NCI-H524 (cell line): ENCODE measurements at regions not wholly inside any gene's neighbourhood (a gene's known extent, or its start where the extent isn't known, plus 50 kb on each side); places are given as distances from the start of the nearest gene placed in this dataset.

Experiments used
- DNase-seq, 2 experiments: peaks; one replicate each; lab custom pipeline; 2025; lab: John Stamatoyannopoulos, UW

DNA sequence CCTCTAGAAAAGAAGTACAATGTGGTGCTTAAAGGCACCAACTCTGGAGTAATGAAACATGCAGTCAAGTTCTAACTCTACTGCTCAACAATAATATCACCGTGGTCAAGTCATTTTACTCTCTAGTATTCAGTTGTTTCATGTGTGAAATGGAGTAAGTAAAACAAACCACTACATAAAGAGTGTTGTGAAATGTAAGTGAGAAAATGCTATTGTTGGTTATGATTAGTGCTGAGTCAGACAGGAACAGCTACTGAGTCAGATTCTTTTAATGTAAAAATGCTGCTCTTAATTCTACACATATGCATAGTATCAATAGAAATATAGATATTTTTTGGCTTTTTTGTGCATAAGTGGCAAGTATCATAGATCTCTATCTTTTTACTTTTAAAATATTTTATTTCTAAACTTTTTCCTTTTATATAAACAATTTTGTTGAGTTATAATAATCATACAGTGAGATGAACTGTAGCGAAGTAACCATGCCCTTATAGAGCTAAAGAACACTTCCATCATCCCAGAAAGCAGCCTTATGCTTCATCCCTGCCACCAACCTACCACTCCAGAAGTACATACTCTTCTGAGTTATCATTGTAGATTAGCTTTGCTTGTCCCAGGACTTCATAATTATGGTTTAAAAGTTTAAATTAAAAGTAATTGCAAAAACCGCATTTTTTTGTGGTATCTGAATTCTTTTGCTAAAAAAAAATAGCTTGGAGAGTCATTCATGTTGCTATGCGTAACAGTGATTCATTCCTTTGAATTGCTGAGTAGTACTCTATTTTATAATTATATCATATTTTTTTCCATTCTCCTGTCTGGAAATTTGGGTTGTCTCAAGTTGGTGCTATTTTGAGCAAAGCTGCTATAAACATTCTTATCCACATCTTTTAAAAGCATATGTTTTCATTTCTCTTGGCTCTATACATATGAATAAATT lies 548.2 kb upstream of the CLINT1 start:
- no peak for DNase-seq

DNA sequence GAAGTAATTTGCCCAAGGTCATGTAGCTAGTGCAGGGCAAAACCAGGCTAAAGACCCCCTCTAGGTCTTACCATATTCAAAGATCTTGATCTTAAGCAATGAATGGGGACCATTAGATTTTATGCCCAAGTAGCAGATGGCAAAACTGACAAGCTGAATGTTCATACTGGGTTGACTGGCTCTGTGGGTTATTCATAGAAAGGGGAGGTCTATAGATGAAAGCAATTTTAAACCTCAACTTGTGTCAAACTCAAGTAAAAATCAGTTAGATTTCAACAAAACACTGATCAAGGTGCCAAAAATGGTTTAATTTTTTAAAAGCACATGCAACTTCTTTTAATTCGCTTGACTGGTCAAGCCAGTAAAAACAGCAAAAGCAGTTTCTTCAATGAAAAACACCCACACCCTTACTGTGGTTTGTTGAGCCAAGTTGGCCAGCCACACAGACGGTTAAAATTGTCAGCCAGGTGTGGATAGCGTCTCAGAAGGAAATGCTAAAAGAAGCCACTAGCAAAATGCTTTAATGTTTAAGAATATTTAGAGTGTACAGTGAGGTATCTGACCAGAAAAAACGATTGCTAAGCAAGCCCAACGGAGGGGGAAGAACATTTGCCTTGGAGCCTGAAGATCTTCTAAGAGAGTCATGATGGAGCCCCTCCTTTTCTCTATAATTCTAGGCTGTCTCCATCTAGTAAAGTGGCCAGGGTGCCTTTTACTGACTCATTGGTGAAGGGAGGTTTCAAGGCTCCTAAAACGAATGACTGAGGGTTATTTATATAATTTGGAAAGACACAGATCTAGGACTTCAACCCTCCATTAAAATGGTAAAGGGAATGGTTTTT lies 539.6 kb upstream of the CLINT1 start:
- no peak for DNase-seq

DNA sequence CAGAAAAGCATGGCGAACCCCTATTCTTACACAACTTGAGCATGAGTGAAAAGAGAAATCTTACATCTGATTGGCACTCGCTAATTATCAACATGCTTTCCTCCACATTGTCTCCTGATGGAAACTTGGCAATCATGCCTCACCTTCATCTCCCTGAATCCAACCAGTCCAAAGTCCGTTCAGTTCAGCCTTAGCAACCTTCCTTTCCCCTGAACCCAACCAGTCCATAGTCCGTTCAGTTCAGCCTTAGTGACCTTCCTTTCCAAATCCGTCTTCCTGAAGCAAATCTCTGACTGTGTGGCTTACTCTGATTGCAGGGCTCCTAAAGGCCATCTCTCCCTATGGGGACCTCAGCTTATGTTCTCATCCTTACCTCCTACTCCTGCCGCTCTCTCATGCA lies 538.3 kb upstream of the CLINT1 start:
- no peak for DNase-seq

DNA sequence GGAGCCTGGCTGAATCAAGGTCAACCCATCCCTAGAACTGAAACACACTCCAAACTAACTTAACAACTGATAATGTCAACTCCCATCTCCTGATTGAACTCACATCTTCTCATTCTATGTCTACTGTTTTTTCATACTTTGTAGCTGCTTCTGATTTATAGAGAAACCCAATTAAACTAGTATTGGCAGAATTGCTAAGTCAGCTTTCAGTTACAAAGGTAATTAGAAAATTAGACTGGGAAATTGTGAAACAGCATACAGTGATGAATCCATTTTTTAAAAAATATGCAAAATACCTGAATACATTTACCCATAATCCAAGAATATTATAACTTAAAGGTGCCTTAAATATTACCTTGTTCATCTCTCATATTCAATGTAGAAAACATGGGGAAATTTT lies 535.2 kb upstream of the CLINT1 start:
- DNase-seq, result no peak

DNA sequence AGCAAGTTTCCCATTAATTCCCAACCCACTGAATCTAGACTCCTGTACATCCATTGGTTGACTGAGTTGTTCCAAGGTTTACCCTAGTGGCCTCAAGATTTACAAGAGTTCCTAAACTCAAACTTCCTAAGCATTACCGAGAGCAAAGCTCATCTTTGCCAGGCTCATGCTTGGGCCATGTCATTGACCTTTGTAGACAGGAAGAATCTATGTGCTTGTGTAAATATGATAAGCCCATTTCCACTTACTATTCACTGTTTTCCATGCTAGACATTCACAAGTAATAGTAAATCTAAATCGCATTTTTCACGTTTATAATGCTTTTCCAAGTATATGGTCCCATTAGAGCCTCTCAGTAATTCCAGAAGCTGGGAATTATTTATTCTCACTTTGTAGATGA lies 534.5 kb upstream of the CLINT1 start:
- DNase-seq, result no peak

DNA sequence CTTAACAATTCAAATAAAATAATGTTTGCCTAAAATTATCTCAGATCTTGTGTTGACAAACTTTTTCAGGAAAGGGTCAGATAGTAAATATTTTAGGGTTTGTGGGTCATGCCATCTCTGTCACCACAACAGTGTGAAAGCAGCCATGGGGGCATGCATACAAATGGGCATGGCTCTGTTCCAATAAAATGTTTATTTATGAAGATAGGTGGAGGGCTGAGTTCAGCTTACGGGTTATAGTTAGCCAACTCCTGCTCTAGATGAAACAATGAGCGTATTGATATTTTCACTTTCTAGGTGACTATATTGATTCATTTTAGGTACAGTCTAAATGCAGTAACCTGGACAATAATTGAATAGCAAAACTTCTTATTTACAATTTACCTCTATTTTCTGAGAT lies 533.8 kb upstream of the CLINT1 start:
- DNase-seq, result no peak

DNA sequence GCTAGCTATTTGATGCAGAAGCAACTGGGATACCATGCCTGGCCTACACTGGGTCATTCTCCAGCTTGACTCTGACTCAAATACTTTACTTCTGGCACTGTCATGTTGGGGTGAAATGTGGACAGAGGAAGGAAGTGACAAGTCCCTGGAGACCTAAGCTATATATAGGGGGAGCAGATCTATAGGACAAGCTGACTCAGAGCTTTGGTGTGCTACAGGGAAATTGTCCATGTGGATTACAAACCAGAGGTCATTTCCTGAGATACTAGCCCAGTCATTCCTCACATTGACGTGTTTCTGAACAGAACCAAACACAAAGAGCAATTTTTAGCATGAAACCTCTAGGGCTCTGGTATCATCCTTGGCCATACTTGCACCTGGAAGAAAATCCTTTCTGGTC lies 531.6 kb upstream of the CLINT1 start:
- no peak for DNase-seq

DNA sequence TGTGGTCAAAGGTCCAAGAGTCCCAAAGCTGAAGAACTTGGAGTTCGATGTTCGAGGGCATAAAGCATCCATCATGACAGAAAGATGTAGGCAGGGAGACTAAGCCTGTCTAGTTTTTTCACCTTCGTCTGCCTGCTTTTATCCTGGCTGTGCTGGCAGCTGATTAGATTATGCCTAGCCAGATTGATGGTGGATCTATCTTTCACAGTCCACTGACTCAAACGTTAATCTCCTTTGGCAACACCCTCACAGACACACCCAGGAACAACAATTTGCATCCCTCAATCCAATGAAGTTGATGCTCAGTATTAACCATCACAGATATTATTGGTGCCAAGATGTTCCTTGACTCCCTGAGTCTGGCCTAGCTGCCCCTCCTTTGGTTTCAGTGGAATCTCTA lies 530.8 kb upstream of the CLINT1 start:
- peak; percentile 53 to 86 for DNase-seq

DNA sequence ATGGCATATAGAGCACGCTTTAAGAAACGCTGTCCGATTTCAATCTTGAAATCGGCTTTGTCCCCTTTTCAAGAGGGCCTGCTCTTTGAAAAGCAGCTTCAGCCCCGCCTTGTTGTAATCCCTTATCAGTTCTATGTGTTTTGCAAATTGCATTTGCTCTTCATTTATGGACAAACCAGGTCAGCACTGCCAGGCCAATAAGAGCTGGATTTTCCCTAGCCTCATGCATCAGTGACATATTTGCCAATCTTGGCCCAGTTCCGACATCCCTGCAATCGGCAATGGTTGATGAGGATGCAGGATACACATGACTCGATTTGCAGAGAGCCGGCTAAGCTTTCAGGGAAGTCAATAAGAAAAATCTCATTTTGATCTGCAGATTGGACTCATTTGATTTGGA lies 529.1 kb upstream of the CLINT1 start:
- no peak for DNase-seq

DNA sequence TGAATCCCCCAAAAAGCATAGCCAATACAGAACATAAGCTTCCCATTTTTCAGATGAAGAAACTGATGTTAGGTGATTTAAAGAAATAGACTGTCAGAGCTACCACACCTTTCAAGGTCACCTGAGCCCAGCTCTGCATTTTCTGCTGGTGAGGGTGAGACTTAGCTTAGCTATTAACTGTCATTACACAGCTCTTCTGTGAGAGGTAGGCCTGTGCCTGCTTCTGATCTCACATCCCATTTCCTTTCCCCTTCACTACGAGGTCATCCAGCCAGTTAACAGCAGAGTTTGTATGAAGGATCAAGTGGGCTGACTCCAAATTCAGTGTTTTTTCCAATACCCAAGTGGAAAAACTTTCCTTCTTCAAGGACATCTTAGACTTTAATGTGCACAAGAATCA lies 528.6 kb upstream of the CLINT1 start:
- DNase-seq, result no peak

DNA sequence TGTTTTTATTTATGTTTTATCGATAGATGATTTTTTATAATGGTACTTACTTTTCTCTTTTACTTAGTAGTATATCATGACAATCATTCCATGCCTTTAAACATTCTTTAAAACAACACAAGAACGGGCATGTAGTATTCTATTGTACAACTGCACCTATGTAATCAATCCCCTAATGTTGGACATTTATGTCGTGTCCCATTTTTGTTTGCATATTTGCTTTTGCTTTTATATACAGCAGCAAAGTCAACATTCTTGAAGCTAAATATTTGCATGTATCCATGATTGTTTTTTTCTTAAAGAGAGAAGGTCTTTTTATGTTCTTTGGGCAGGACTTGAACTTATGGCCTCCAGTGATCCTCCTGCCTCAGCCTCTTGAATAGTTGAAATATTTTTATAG lies 527.0 kb upstream of the CLINT1 start:
- no peak for DNase-seq

DNA sequence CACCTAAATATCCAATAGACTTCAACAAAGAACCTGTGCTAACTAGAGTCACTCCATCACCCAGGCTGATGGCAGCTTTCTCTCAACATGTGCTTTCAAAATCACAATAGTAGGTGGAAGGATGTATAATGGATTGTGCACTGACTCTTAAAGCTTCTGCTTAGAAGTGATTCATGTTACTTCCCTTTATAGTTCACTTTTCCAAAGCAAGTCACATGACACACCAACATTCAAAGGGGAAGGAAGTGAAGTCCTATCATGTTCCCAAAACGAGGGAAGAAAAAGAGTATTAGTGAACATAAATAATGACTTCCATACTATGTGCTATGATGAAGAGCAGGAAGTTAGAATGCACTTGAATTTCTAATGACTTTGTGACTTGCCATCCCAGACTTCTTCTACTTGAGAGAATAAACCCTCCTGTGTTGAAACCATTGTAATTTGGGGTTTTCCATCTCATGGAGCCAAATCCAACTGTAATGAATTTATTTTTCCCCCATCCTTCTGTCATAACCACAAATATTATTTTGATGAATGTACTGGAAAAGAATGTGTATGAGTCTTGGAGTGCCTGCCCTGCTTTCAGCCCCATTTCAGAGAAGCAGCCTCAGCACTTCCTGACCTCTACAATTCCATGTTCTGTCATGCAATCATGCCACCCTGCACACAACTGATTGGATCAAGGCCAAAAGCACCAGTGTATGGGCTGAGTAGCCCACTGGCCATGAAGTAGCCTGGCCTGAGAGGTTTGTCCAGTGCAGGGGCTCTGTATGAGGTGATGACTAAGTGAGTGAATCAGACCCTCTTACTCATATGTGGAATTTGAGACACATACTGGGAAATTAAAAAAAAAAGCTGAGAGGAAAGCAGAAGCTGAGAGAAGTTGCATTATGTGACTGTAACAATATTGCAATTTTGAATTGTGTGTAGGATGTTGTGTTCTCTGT lies 525.9 kb upstream of the CLINT1 start:
- no peak for DNase-seq

DNA sequence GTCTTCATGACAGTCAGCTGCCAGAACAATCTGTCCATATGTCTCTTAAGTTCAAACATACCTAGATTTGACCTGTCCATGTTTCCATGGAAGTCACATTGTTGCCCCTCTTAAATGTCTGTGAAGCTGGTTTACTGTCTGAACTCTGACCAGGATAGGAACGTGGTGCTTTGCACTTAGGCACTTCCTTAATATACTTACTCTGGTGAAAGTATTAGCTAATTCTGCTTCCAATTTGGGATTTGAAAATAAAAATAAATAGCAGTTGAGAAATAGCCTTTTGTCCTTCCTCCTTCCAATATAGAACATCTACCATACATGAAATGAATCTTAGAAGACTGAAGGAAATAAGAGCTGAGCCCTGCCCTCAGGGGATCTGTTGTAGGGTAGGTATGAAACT lies 524.5 kb upstream of the CLINT1 start:
- no peak for DNase-seq

DNA sequence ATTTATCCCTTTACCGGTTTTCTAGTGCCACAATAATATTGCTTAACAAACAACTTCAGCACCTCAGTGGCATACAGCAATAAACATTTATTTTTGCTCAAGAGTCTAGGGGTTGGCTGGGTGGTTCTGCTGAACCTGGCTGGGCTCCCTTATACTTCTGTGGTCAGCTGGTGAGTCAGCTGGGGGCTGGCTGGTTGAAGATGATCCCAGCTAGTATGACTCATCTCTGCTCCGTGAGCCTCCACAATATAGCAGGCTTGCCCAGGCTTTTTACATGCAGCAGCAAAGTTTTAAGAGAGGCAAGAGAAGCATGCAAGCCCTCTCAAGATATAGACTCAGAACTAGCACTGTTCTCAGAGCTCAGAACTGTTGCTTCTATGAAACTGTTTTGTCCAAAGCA lies 523.5 kb upstream of the CLINT1 start:
- DNase-seq, result peak in 1 of 2 experiments; percentile 6

DNA sequence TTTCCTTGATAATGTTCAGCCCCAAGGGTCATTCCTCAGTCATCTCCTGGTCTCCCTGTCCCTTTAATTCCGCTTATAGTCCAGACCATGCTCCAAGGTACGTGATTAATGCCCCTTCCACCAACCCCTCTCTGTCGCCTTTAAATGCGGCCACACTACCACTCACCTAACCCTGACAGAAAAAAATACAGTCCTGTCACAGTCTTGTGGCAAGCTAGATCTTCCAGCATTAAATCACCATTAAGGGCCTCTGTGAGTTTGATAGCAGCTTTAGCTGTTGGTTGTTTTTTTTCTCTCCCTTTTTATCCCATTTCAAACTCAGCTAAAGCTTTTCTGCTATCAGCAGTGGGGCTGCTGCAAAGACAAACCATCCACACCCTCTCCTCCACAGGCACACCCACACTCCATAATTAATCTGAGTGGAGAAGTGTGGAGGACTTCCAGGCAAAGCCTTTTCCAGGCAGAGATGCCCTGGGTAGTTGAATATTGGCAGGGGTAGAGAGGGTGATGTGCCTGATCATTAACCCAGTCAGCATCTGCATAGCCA lies 522.7 kb upstream of the CLINT1 start:
- no peak for DNase-seq

DNA sequence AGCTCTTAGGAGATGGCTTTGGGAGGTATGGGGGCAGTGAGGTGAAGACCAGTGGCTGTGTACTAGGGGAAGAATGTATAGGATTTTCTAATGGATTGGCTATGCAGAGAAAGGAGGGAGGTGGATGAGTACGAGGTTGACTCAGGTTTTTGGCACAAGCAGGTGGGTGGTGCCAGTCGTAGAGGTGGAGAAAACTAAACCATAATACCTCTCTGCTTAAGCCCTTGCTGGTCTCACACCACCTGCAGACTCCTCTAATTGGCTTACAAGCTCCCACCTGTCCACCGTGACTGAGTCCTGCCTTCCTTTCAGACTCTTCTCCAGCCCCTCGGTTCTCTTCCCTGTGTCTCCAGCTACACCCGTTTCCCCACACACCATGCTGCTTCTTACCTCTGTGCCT lies 521.7 kb upstream of the CLINT1 start:
- peak; percentile 4 to 11 for DNase-seq

DNA sequence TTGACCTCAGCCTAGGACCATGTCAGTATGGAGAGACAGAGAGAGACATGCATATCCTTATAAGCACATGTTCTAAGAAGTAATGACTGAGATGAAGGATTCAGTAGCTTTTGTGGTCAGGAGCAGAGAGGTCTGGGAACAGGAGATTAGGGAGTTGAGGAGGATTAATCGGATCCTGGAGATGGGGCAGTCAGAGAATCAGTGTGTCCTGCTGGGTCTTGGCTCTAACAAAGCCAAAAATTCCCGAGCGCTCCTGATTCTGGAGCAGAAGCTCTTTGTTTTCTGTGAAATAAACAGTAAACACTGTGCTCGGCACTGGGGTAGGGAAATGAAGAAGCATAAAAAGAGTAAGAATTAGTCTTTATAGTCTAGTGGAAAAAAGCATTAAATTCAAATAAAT lies 520.0 kb upstream of the CLINT1 start:
- DNase-seq, result peak in 1 of 2 experiments; percentile 22

DNA sequence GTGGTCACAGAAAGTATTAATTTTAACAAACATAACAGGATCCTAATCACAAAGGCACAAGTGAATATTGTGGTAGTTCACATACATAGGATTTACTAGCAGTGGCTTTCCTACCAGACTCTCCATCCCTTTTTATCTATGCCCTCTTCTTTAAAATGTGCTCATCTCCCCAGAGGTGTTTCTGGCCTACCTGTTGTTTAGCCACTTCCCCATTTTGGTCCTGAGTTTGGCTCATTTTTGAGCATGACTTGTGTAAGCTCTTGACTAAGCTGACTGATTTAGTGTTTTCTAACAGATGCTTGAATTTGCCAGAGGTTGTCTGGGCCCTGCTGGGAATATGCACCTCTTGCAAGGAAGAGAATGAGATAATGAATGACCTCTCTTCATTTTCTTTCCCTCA lies 517.7 kb upstream of the CLINT1 start:
- no peak for DNase-seq

DNA sequence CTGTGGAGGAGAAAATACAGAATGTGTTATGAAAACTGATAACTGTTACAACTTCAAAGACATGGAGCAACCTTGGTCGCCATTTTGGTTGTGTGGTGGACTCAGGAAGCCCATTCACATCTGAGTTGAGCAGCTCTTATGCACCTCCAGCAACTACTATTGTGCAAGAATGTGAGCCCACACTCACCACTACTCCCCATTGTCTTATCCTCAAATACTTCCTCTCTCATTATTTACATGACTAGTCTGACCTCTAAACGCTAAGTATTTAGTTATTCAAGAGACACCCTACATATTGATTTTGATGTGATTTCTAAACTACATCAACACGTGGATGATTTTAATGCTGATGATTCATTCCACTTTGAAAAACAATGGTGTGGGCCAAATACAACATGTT lies 516.6 kb upstream of the CLINT1 start:
- DNase-seq, result no peak

DNA sequence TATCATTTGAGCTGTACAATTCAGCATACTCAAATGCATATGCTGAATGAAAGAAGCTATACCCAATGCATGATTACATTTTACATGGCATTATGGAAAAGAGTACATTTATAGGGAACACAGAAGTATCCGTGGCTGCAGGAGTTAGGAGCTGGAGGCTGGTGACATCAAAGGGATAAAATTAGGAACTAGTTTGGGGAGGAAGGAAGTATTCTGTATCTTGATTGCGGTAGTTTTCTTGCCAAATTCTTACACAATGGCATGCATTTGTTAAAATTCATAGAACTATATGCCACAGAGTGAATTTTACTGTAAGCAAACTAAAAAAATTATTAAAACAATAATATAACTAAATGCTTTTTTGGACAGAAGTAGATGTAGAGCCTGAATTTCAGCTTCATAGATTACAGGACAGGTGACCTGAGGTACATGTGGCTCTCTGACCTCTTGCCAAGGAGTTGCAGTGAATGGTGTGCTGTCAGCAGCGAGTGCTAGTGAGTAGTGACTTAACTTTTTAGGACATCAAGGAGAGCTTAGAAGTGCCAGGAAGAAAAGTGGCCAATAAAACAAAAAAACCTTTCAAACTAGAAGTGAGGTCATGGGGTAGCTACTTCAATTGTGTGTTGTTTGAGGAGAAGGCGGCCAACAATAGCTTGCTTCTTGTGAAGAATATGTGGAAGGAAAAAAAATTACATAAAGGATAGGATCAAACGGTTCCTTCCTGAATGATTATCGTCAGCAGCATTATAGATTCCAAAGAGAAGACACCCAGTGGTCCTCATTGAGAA lies 514.9 kb upstream of the CLINT1 start:
- DNase-seq, result no peak

DNA sequence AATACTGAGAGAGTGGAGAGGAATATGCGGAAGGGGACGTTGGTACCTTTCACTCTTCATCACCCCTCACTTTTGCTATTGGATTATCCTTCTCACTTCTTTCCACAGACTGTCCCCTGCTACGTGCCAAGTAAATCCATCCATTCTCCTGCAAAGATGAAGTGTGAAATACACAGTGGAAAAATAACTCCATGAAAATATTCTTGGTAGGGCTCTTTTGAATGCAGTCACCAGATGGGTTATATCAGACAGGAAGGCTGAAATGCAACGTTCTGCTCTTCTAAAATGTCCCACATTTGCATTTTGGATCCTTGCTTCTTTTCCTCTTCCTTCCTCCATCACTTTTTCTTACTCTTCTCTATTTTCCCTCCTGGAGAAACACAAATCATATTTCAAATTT lies 510.3 kb upstream of the CLINT1 start:
- DNase-seq, result no peak
